ENCODE measurements at regions not wholly inside any gene's neighbourhood (a gene's known extent, or its start where the extent isn't known, plus 50 kb on each side); places are given as distances from the start of the nearest gene placed in this dataset.

DNA sequence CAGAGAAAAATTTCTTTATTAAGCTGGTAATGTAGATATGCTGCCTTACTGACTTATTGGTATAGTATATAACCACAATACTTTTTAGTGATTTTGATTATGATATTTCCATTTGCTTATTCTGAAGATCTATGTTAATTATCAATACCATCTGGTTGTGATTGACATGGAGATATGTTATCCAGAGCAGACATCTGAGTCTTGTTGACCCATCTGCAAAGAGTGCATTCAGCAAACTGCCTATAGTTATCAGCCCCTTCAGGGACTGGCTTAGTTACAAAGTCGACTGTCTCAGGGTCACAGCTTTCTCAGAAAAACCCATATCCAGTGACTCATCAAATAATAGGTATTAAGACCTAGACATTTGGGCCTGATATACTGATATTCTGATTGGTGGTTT, 475.7 kb downstream of the DSC3 start:
- no peak for TF ChIP-seq POLR2A (IDR thresholded peaks at IDR 0.05)
- TF ChIP-seq, protein P1, sequence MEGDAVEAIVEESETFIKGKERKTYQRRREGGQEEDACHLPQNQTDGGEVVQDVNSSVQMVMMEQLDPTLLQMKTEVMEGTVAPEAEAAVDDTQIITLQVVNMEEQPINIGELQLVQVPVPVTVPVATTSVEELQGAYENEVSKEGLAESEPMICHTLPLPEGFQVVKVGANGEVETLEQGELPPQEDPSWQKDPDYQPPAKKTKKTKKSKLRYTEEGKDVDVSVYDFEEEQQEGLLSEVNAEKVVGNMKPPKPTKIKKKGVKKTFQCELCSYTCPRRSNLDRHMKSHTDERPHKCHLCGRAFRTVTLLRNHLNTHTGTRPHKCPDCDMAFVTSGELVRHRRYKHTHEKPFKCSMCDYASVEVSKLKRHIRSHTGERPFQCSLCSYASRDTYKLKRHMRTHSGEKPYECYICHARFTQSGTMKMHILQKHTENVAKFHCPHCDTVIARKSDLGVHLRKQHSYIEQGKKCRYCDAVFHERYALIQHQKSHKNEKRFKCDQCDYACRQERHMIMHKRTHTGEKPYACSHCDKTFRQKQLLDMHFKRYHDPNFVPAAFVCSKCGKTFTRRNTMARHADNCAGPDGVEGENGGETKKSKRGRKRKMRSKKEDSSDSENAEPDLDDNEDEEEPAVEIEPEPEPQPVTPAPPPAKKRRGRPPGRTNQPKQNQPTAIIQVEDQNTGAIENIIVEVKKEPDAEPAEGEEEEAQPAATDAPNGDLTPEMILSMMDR (IDR thresholded peaks at IDR 0.05), result no peak
